ENCODE measurements at regions not wholly inside any gene's neighbourhood (a gene's known extent, or its start where the extent isn't known, plus 50 kb on each side); places are given as distances from the start of the nearest gene placed in this dataset.

GRCh38 chr3:111338059-111338698, 203.8 kb upstream of the CD96 start:
- CTCF ChIA-PET: interaction anchor here (1.1 kb wide), 1 partner anchor 10 kb away, joined by 3 read pairs; no protein-coding TSS in a partner anchor
- POLR2A ChIA-PET: no interaction called here

GRCh38 chr3:111339017-111339416, 203.0 kb upstream of the CD96 start:
- ChIA-PET CTCF (no interaction called here), POLR2A (no interaction called here)

- POLR2A ChIA-PET: no interaction called here
- CTCF ChIA-PET: no interaction called here
These were observed 190.7 kb upstream of the CD96 start for GRCh38 chr3:111351334-111351733.

- CTCF ChIA-PET: no interaction called here
These were observed 189.4 kb upstream of the CD96 start for GRCh38 chr3:111352585-111352984.

GRCh38 chr3:111359261-111360030, 182.6 kb upstream of the CD96 start:
- ChIA-PET POLR2A (no interaction called here), CTCF (no interaction called here)

More at GRCh38 chr3:111352585-111352984, 189.4 kb upstream of the CD96 start:
- POLR2A ChIA-PET: no interaction called here

- POLR2A ChIA-PET: no interaction called here
These were observed 179.5 kb upstream of the CD96 start for GRCh38 chr3:111362381-111363009.

GRCh38 chr3:111366515-111366914, 175.5 kb upstream of the CD96 start:
- ChIA-PET CTCF (no interaction called here), POLR2A (no interaction called here)

More at GRCh38 chr3:111362381-111363009, 179.5 kb upstream of the CD96 start:
- CTCF ChIA-PET: interaction anchor here (0.6 kb wide), 1 partner anchor 35 kb away, joined by 3 read pairs; no protein-coding TSS in a partner anchor

- CTCF ChIA-PET: no interaction called here
These were observed 173.9 kb upstream of the CD96 start for GRCh38 chr3:111368056-111368455.

GRCh38 chr3:111369958-111370357, 172.0 kb upstream of the CD96 start:
- CTCF ChIA-PET: no interaction called here
- POLR2A ChIA-PET: no interaction called here

More at GRCh38 chr3:111368056-111368455, 173.9 kb upstream of the CD96 start:
- POLR2A ChIA-PET: no interaction called here

GRCh38 chr3:111373239-111373638, 168.8 kb upstream of the CD96 start:
- ChIA-PET CTCF (no interaction called here), POLR2A (no interaction called here)

GRCh38 chr3:111373861-111374260, 168.1 kb upstream of the CD96 start:
- POLR2A ChIA-PET: no interaction called here
- CTCF ChIA-PET: no interaction called here

GRCh38 chr3:111385971-111386495, 156.0 kb upstream of the CD96 start:
- CTCF ChIA-PET: no interaction called here
- POLR2A ChIA-PET: no interaction called here

- CTCF ChIA-PET: no interaction called here
- POLR2A ChIA-PET: no interaction called here
These were observed 149.1 kb upstream of the CD96 start for GRCh38 chr3:111392894-111393398.

GRCh38 chr3:111412656-111413055, 129.3 kb upstream of the CD96 start:
- CTCF ChIA-PET: no interaction called here
- POLR2A ChIA-PET: no interaction called here

- CTCF ChIA-PET: no interaction called here
- POLR2A ChIA-PET: no interaction called here
These were observed 127.5 kb upstream of the CD96 start for GRCh38 chr3:111414531-111414930.

- ChIA-PET POLR2A (no interaction called here), CTCF (no interaction called here)
These were observed 127.0 kb upstream of the CD96 start for GRCh38 chr3:111415018-111415417.

- ChIA-PET CTCF (interaction anchor here (1.0 kb wide), 1 partner anchor 10 kb away, joined by 3 read pairs; no protein-coding TSS in a partner anchor), POLR2A (no interaction called here)
These were observed 123.6 kb upstream of the CD96 start for GRCh38 chr3:111418391-111418790.

- ChIA-PET POLR2A (no interaction called here), CTCF (no interaction called here)
These were observed 113.7 kb upstream of the CD96 start for GRCh38 chr3:111428301-111428700.

- ChIA-PET CTCF (no interaction called here), POLR2A (no interaction called here)
These were observed 106.9 kb upstream of the CD96 start for GRCh38 chr3:111434941-111435622.

- POLR2A ChIA-PET: no interaction called here
These were observed 103.7 kb upstream of the CD96 start for GRCh38 chr3:111438283-111438682.

More at GRCh38 chr3:111438283-111438682, 103.7 kb upstream of the CD96 start:
- CTCF ChIA-PET: no interaction called here

All from activated CD8-positive, alpha-beta memory T cell treated with anti-CD3 and anti-CD28 coated beads for 36 hours (primary cell).